ENCODE measurements at regions not wholly inside any gene's neighbourhood (a gene's known extent, or its start where the extent isn't known, plus 50 kb on each side); places are given as distances from the start of the nearest gene placed in this dataset.

GRCh38 chr4:178453057-178453456 is 1010.8 kb upstream of the AGA start:
- H3K36me3 ChIP-seq: no peaks in the 10 kb centered on the region
- no peak overlapping the region for H3K4me3 ChIP-seq
- H3K27me3 ChIP-seq: no peaks in the 10 kb centered on the region
- no peak overlapping the region for H3K27ac ChIP-seq
- ATAC-seq (no peak), DNase-seq (no peak)
- H3K4me1 ChIP-seq: no peaks in the 10 kb centered on the region
- no peak for TF ChIP-seq CTCF (IDR thresholded peaks at IDR 0.05)
- H3K9me3 ChIP-seq: no peaks in the 10 kb centered on the region
- intact Hi-C loops (cut with DNase I): no loop called here

GRCh38 chr4:178457286-178457685 is 1015.0 kb upstream of the AGA start:
- Histone ChIP-seq H3K9me3 (no peaks in the 10 kb centered on the region), H3K4me1 (no peaks in the 10 kb centered on the region), H3K27ac (no peak overlapping the region), H3K27me3 (no peaks in the 10 kb centered on the region), H3K36me3 (no peaks in the 10 kb centered on the region), H3K4me3 (no peak overlapping the region)
- ATAC-seq (no peak), DNase-seq (no peak)
- intact Hi-C loops (cut with DNase I): no loop called here
- no peak for TF ChIP-seq CTCF (IDR thresholded peaks at IDR 0.05)

- ATAC-seq (no peak), DNase-seq (no peak)
- H3K36me3 ChIP-seq: no peaks in the 10 kb centered on the region
- H3K27ac ChIP-seq: no peak overlapping the region
- H3K9me3 ChIP-seq: no peaks in the 10 kb centered on the region
- H3K27me3 ChIP-seq: no peaks in the 10 kb centered on the region
- no peaks in the 10 kb centered on the region for H3K4me1 ChIP-seq
- no peak for TF ChIP-seq CTCF (IDR thresholded peaks at IDR 0.05)
- intact Hi-C loops (cut with DNase I): no loop called here
- H3K4me3 ChIP-seq: no peak overlapping the region
These were observed 1020.5 kb upstream of the AGA start for GRCh38 chr4:178462710-178463109.

- Histone ChIP-seq H3K4me1 (no peaks in the 10 kb centered on the region), H3K27ac (no peak overlapping the region), H3K27me3 (no peaks in the 10 kb centered on the region), H3K9me3 (no peaks in the 10 kb centered on the region), H3K36me3 (no peaks in the 10 kb centered on the region), H3K4me3 (no peak overlapping the region)
- intact Hi-C loops (cut with DNase I): no loop called here
- ATAC-seq (no peak), DNase-seq (no peak)
- TF ChIP-seq CTCF (IDR thresholded peaks at IDR 0.05): no peak
These were observed 1021.5 kb upstream of the AGA start for GRCh38 chr4:178463747-178464146.

GRCh38 chr4:178470996-178471784 is 1029.0 kb upstream of the AGA start:
- DNase-seq (no peak), ATAC-seq (no peak)
- Histone ChIP-seq H3K9me3 (no peaks in the 10 kb centered on the region), H3K4me3 (no peak overlapping the region), H3K27ac (no peak overlapping the region), H3K27me3 (no peaks in the 10 kb centered on the region), H3K4me1 (no peaks in the 10 kb centered on the region), H3K36me3 (no peaks in the 10 kb centered on the region)
- no peak for TF ChIP-seq CTCF (IDR thresholded peaks at IDR 0.05)
- intact Hi-C loops (cut with DNase I): no loop called here

- no peak for ATAC-seq
- H3K27me3 ChIP-seq: no peaks in the 10 kb centered on the region
- no peaks in the 10 kb centered on the region for H3K36me3 ChIP-seq
- no peaks in the 10 kb centered on the region for H3K9me3 ChIP-seq
- DNase-seq: no peak
- no peak for TF ChIP-seq CTCF (IDR thresholded peaks at IDR 0.05)
- no peaks in the 10 kb centered on the region for H3K4me1 ChIP-seq
- intact Hi-C loops (cut with DNase I): no loop called here
- no peak overlapping the region for H3K27ac ChIP-seq
- no peak overlapping the region for H3K4me3 ChIP-seq
These were observed 1029.8 kb upstream of the AGA start for GRCh38 chr4:178471994-178472393.
